IMR-90 (cell line): ENCODE measurements at regions not wholly inside any gene's neighbourhood (a gene's known extent, or its start where the extent isn't known, plus 50 kb on each side); places are given as distances from the start of the nearest gene placed in this dataset.

ENCODE experiments used
- ATAC-seq: fragments of 200-7000 bp; cut with Tn5 transposase; 2 replicates; pipeline ENCODE4 v1.9.1; 2020; ENCODE audit warnings: low read depth, mild to moderate bottlenecking, moderate library complexity
- BruUV-seq: library from RNA; stranded (reverse); fragments of 400-500 nt; replicated peaks from 2 replicates; lab custom pipeline; 2021; lab: Mats Ljungman, UMichigan
- CTCF ChIA-PET: fragments of 300-600 bp; formaldehyde crosslinking; extraction: SDS; loops from one replicate; lab custom pipeline; 2021; ENCODE audit warnings: antibody characterized with exemption; lab: Yijun Ruan, JAX
- POLR2A ChIA-PET: fragments of 300-600 bp; sonication (Branson Sonifier 250); formaldehyde crosslinking; loops from one replicate; lab custom pipeline; 2022; ENCODE audit warnings: antibody characterized with exemption; ENCODE audit not compliant: unreplicated experiment; lab: Charles Lee
- DNase-seq: peaks from one replicate; pipeline ENCODE4 v3.0.0; 2013
- H2AFZ ChIP-seq: replicated peaks from 2 replicates; pipeline ENCODE3; 2013; ENCODE audit warnings: low read length, mild to moderate bottlenecking; ENCODE audit not compliant: poor library complexity
- H2AK5ac ChIP-seq: 2 replicates; pipeline ENCODE4 v1.6.1; 2013; ENCODE audit warnings: low read depth, low read length, inconsistent platforms
- H2AK9ac ChIP-seq: replicated peaks from 2 replicates; pipeline ENCODE3; 2013; ENCODE audit warnings: mild to moderate bottlenecking, low read depth, low read length, moderate library complexity; ENCODE audit not compliant: poor library complexity
- H2BK120ac ChIP-seq: 2 replicates; pipeline ENCODE4 v1.6.1; 2013; ENCODE audit warnings: low read depth, low read length, inconsistent platforms
- H2BK15ac ChIP-seq: 3 replicates; pipeline ENCODE4 v1.6.1; 2013; ENCODE audit warnings: low read depth, low read length, inconsistent platforms
- H2BK20ac ChIP-seq: 2 replicates; pipeline ENCODE4 v1.6.1; 2013; ENCODE audit warnings: low read depth, mild to moderate bottlenecking, inconsistent platforms, low read length, moderate library complexity
- H2BK5ac ChIP-seq: 2 replicates; pipeline ENCODE4 v1.6.1; 2013; ENCODE audit warnings: mild to moderate bottlenecking, low read depth, low read length, inconsistent platforms; ENCODE audit not compliant: poor library complexity, severe bottlenecking
- H3K14ac ChIP-seq: replicated peaks from 2 replicates; pipeline ENCODE4 v1.6.1; 2013; ENCODE audit warnings: low read depth, low read length, inconsistent platforms
- H3K18ac ChIP-seq: 2 replicates; pipeline ENCODE4 v1.6.1; 2013; ENCODE audit warnings: low read depth, low read length, control low read depth
- H3K23ac ChIP-seq: 2 replicates; pipeline ENCODE4 v1.6.1; 2013; ENCODE audit warnings: low read depth, low read length, inconsistent platforms
- H3K27ac ChIP-seq: 2 replicates; pipeline ENCODE4 v1.5.1; 2013; ENCODE audit warnings: mild to moderate bottlenecking, control low read depth, low read length; ENCODE audit not compliant: insufficient read depth
- H3K27me3 ChIP-seq: 2 replicates; pipeline ENCODE4 v1.6.1; 2013; ENCODE audit warnings: low read length; ENCODE audit not compliant: control insufficient read depth, insufficient read depth
- H3K36me3 ChIP-seq: 2 replicates; pipeline ENCODE4 v1.6.1; 2013; ENCODE audit warnings: low read length, mixed read lengths; ENCODE audit not compliant: control insufficient read depth, insufficient read depth
- H3K4ac ChIP-seq: 2 replicates; pipeline ENCODE4 v1.6.1; 2013; ENCODE audit warnings: low read depth, low read length, inconsistent platforms
- H3K4me1 ChIP-seq: 2 replicates; pipeline ENCODE4 v1.6.1; 2013; ENCODE audit warnings: low read length, mixed read lengths; ENCODE audit not compliant: control insufficient read depth, insufficient read depth
- H3K4me2 ChIP-seq: 2 replicates; pipeline ENCODE4 v1.6.1; 2013; ENCODE audit warnings: low read depth, mild to moderate bottlenecking, control low read depth, low read length, moderate library complexity
- H3K4me3 ChIP-seq: 2 replicates; pipeline ENCODE4 v1.5.1; 2013; ENCODE audit warnings: low read depth, mild to moderate bottlenecking, control low read depth, low read length, moderate library complexity; ENCODE audit not compliant: insufficient read depth
- H3K56ac ChIP-seq: 2 replicates; pipeline ENCODE4 v1.6.1; 2013; ENCODE audit warnings: low read length, inconsistent platforms; ENCODE audit not compliant: insufficient read depth; ENCODE audit errors: extremely low read depth
- H3K79me1 ChIP-seq, 2 experiments: 2 replicates each; pipeline ENCODE4 v1.6.1; 2013; ENCODE audit warnings: low read length in 2 of 2, inconsistent platforms in 1 of 2, low read depth in 1 of 2
- H3K9ac ChIP-seq: 2 replicates; pipeline ENCODE4 v1.6.1; 2013; ENCODE audit warnings: low read depth, low read length, control low read depth
- H3K9me1 ChIP-seq: 2 replicates; pipeline ENCODE4 v1.6.1; 2013; ENCODE audit warnings: low read length, inconsistent platforms; ENCODE audit not compliant: insufficient read depth
- H3K9me3 ChIP-seq: 2 replicates; pipeline ENCODE4 v1.6.1; 2013; ENCODE audit warnings: low read length; ENCODE audit not compliant: control insufficient read depth, insufficient read depth
- H4K20me1 ChIP-seq: 2 replicates; pipeline ENCODE4 v1.6.1; 2013; ENCODE audit warnings: low read length, inconsistent platforms; ENCODE audit not compliant: insufficient read depth
- H4K5ac ChIP-seq: 2 replicates; pipeline ENCODE4 v1.6.1; 2013; ENCODE audit warnings: mild to moderate bottlenecking, low read depth, low read length, control low read depth
- H4K8ac ChIP-seq, 2 experiments: 2 replicates each; pipeline ENCODE4 v1.6.1; 2013; ENCODE audit warnings: low read depth in 2 of 2, low read length in 2 of 2, control low read depth in 1 of 2, inconsistent platforms in 1 of 2
- H4K91ac ChIP-seq: 2 replicates; pipeline ENCODE4 v1.6.1; 2013; ENCODE audit warnings: low read depth, low read length, inconsistent platforms; ENCODE audit not compliant: insufficient read depth
- BHLHE40 ChIP-seq: fragments of 150-350 bp; IDR thresholded peaks from 2 replicates; pipeline ENCODE4 v1.6.1; 2016; ENCODE audit warnings: mild to moderate bottlenecking, low read depth, low read length
- CEBPB ChIP-seq: IDR thresholded peaks from 2 replicates; pipeline ENCODE4 v1.6.1; 2012; ENCODE audit warnings: low read depth, low read length, improper control_type of control experiment
- CHD1 ChIP-seq: IDR thresholded peaks from 2 replicates; pipeline ENCODE4 v1.6.1; 2012; ENCODE audit warnings: low read depth, low read length, improper control_type of control experiment
- ELK1 ChIP-seq: fragments of 150-350 bp; IDR thresholded peaks from 2 replicates; pipeline ENCODE4 v1.6.1; 2016; ENCODE audit warnings: low read depth, mild to moderate bottlenecking, low read length, moderate library complexity, borderline replicate concordance
- FOS ChIP-seq: fragments of 150-350 bp; IDR thresholded peaks from 2 replicates; pipeline ENCODE4 v1.6.1; 2016; ENCODE audit warnings: low read depth, low read length
- MAFK ChIP-seq: IDR thresholded peaks from 2 replicates; pipeline ENCODE4 v1.6.1; 2012; ENCODE audit warnings: low read depth, low read length, improper control_type of control experiment
- MAZ ChIP-seq: IDR thresholded peaks from 2 replicates; pipeline ENCODE4 v1.6.1; 2012; ENCODE audit warnings: low read depth, mild to moderate bottlenecking, low read length, improper control_type of control experiment, moderate library complexity, borderline replicate concordance
- MXI1 ChIP-seq: IDR thresholded peaks from 2 replicates; pipeline ENCODE4 v1.6.1; 2012; ENCODE audit warnings: low read depth, mild to moderate bottlenecking, low read length, moderate library complexity, borderline replicate concordance
- NFE2L2 ChIP-seq: fragments of 150-350 bp; IDR thresholded peaks from 2 replicates; pipeline ENCODE4 v1.6.1; 2016; ENCODE audit warnings: low read depth, mild to moderate bottlenecking, low read length
- POLR2A ChIP-seq: IDR thresholded peaks from 2 replicates; pipeline ENCODE4 v1.6.1; 2012; ENCODE audit warnings: mild to moderate bottlenecking, low read depth, low read length
- RAD21 ChIP-seq: IDR thresholded peaks from 2 replicates; pipeline ENCODE4 v1.6.1; 2012; ENCODE audit warnings: low read length, improper control_type of control experiment
- RCOR1 ChIP-seq: IDR thresholded peaks from 2 replicates; pipeline ENCODE4 v1.6.1; 2012; ENCODE audit warnings: mild to moderate bottlenecking, low read length, improper control_type of control experiment; ENCODE audit not compliant: insufficient replicate concordance
- RFX5 ChIP-seq: IDR thresholded peaks from 2 replicates; pipeline ENCODE4 v1.8.0; 2012; ENCODE audit warnings: low read depth, mild to moderate bottlenecking, low read length, moderate library complexity
- SMC3 ChIP-seq: fragments of 150-350 bp; IDR thresholded peaks from 2 replicates; pipeline ENCODE4 v1.6.1; 2016; ENCODE audit warnings: low read depth, mild to moderate bottlenecking, antibody characterized with exemption, low read length, moderate library complexity
- WGBS, 2 experiments: methylation state at CpG; one replicate each; pipeline versions ENCODE4 v1.1.5 to v1.1.7; 2013; ENCODE audit warnings: missing lambda C conversion rate in 2 of 2; ENCODE audit not compliant: insufficient read length in 1 of 2; ENCODE audit errors: extremely low coverage in 2 of 2; 5-methylcytosine and 5-hydroxymethylcytosine counted together
- dilution Hi-C: fragments of 300-500 bp; cut with HindIII; formaldehyde crosslinking; loops from one replicate; pipeline ENCODE4 v1.14.3; 2018; ENCODE audit warnings: low sequenced_read_pairs; ENCODE audit not compliant: unreplicated experiment
- in situ Hi-C: fragments of 300-500 bp; cut with MboI; formaldehyde crosslinking; loops from 3 replicates; pipeline ENCODE4 v1.14.3; 2019; ENCODE audit warnings: low sequenced_read_pairs, inconsistent platforms, mixed read lengths
- intact Hi-C: fragments of 100-400 bp; cut with micrococcal nuclease; formaldehyde crosslinking; loops from 2 replicates; pipeline ENCODE4 v1.10.0; 2022
- TF ChIP-seq, protein P1 (sequence below): conservative IDR thresholded peaks from 2 replicates; pipeline ENCODE4 v1.5.1; 2012; ENCODE audit warnings: mild to moderate bottlenecking, low read depth, low read length, improper control_type of control experiment

GRCh38 chr18:22557168-22557941 is 139.6 kb upstream of the CTAGE1 start:
- ChIA-PET POLR2A (no interaction called here), CTCF (no interaction called here)
- H3K23ac ChIP-seq: no peak overlapping the region
- no peaks in the 10 kb centered on the region for H4K20me1 ChIP-seq
- H3K36me3 ChIP-seq: no peaks in the 10 kb centered on the region
- H3K79me1 ChIP-seq: no peaks in the 10 kb centered on the region
- no peak overlapping the region for H3K27ac ChIP-seq
- H2BK20ac ChIP-seq: peak overlapping the region; percentile 4; the same call in 1 of the 2 replicates
- no peak overlapping the region for H2BK120ac ChIP-seq
- no peak overlapping the region for H3K56ac ChIP-seq
- no peak overlapping the region for H4K5ac ChIP-seq
- no peak for ATAC-seq
- H4K91ac ChIP-seq: no peak overlapping the region; the same call in 1 of the 2 replicates
- H4K8ac ChIP-seq: no peak overlapping the region; a peak in 1 of 4 replicates
- H2BK15ac ChIP-seq: peak overlapping the region; percentile 32; the same call in 1 of the 3 replicates
- no peak overlapping the region for H3K18ac ChIP-seq
- H3K9me1 ChIP-seq: 0 out of 2 replicates have a peak, but pooled peaks cover 1% of the 10 kb centered on the region
- peaks cover 5% of the 10 kb centered on the region for H3K4me1 ChIP-seq
- H2BK5ac ChIP-seq: no peak overlapping the region
- 88% methylated on average over 6 of the region's 12 CpGs; no CpG with 5 or more reads in 1 of the 2 experiments for WGBS, 2 experiments
- H3K27me3 ChIP-seq: no peaks in the 10 kb centered on the region
- peak overlapping the region; percentile 73 for H2AK5ac ChIP-seq
- H3K4me3 ChIP-seq: no peak overlapping the region
- no TSS peak for BruUV-seq
- no peak overlapping the region for H2AFZ ChIP-seq
- in situ Hi-C loops (loop anchor here (10.0 kb wide), 1 partner anchor 93 kb away; no protein-coding TSS in a partner anchor), intact Hi-C loops (loop anchor here (2.0 to 10.0 kb wide), 2 partner anchors 63 to 123 kb away; no protein-coding TSS in a partner anchor), dilution Hi-C loops (no loop called here)
- no peak overlapping the region; the same call in 1 of the 2 replicates for H3K14ac ChIP-seq
- H3K9me3 ChIP-seq: no peaks in the 10 kb centered on the region
- H3K9ac ChIP-seq: no peak overlapping the region
- H2AK9ac ChIP-seq: no peak overlapping the region
- no peak for DNase-seq
- no peak overlapping the region for H3K4ac ChIP-seq
- H3K4me2 ChIP-seq: peak overlapping the region; percentile 16; the same call in 1 of the 2 replicates
- TF ChIP-seq MAZ (no peak), CEBPB (no peak), POLR2A (no peak), NFE2L2 (no peak), RFX5 (no peak), RCOR1 (no peak), MXI1 (no peak), MAFK (no peak), FOS (no peak), CHD1 (no peak), RAD21 (no peak), ELK1 (no peak), BHLHE40 (no peak), SMC3 (no peak)
- TF ChIP-seq, protein P1, sequence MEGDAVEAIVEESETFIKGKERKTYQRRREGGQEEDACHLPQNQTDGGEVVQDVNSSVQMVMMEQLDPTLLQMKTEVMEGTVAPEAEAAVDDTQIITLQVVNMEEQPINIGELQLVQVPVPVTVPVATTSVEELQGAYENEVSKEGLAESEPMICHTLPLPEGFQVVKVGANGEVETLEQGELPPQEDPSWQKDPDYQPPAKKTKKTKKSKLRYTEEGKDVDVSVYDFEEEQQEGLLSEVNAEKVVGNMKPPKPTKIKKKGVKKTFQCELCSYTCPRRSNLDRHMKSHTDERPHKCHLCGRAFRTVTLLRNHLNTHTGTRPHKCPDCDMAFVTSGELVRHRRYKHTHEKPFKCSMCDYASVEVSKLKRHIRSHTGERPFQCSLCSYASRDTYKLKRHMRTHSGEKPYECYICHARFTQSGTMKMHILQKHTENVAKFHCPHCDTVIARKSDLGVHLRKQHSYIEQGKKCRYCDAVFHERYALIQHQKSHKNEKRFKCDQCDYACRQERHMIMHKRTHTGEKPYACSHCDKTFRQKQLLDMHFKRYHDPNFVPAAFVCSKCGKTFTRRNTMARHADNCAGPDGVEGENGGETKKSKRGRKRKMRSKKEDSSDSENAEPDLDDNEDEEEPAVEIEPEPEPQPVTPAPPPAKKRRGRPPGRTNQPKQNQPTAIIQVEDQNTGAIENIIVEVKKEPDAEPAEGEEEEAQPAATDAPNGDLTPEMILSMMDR: no peak
